ENCODE measurements at regions not wholly inside any gene's neighbourhood (a gene's known extent, or its start where the extent isn't known, plus 50 kb on each side); places are given as distances from the start of the nearest gene placed in this dataset.

DNA sequence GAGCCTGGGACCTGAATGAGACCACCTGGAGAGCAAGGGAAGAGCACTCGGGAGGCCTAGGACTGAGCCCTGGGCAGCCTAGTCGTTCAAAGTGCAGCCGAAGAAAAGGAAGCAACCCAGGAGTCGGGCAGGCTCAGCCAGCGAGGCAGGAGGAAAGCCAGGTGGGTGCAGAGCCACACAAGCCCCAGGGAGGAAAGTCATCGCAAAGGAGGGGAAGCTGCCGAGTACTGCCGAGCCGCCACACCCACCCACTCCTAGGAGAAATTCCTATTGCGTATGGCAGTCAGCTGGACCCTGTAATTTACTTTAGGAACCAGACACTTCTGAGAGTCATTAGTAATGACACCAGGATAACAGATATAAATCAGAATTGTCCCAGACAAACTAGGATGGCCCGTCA is 187.6 kb downstream of the KATNIP start:
- Histone ChIP-seq H3K9me3 (no peaks in the 10 kb centered on the region), H3K27me3 (no peaks in the 10 kb centered on the region), H3K4me3 (no peak overlapping the region), H3K27ac (no peak overlapping the region), H3K36me3 (no peaks in the 10 kb centered on the region), H3K4me1 (no peaks in the 10 kb centered on the region)
- TF ChIP-seq POLR2A (IDR thresholded peaks at IDR 0.05): no peak
- TF ChIP-seq, protein P1, sequence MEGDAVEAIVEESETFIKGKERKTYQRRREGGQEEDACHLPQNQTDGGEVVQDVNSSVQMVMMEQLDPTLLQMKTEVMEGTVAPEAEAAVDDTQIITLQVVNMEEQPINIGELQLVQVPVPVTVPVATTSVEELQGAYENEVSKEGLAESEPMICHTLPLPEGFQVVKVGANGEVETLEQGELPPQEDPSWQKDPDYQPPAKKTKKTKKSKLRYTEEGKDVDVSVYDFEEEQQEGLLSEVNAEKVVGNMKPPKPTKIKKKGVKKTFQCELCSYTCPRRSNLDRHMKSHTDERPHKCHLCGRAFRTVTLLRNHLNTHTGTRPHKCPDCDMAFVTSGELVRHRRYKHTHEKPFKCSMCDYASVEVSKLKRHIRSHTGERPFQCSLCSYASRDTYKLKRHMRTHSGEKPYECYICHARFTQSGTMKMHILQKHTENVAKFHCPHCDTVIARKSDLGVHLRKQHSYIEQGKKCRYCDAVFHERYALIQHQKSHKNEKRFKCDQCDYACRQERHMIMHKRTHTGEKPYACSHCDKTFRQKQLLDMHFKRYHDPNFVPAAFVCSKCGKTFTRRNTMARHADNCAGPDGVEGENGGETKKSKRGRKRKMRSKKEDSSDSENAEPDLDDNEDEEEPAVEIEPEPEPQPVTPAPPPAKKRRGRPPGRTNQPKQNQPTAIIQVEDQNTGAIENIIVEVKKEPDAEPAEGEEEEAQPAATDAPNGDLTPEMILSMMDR (IDR thresholded peaks at IDR 0.05 in 4 of 5, conservative IDR thresholded peaks at IDR 0.05 in 1 of 5): no peak
- no peak for DNase-seq
- in situ Hi-C loops (cut with MboI; ENCODE audit: low sequenced_read_pairs in 4 of 4): no loop called here
- no peak for ATAC-seq
- intact Hi-C loops (cut with DNase I; ENCODE audit: low total_unique reads): no loop called here

All from gastrocnemius medialis (tissue), 4 donors.